ENCODE measurements at regions not wholly inside any gene's neighbourhood (a gene's known extent, or its start where the extent isn't known, plus 50 kb on each side); places are given as distances from the start of the nearest gene placed in this dataset.

- Histone ChIP-seq H3K36me3 (ENCODE audit: control insufficient read depth in 2 of 2, extremely low read depth in 1 of 2, insufficient read depth in 2 of 2, low read length in 2 of 2) (no peaks in the 10 kb centered on the region), H3K27me3 (ENCODE audit: control insufficient read depth in 2 of 2, insufficient read depth in 2 of 2, low read length in 2 of 2) (no peaks in the 10 kb centered on the region), H3K9me3 (replicated peaks; ENCODE audit: control insufficient read depth, insufficient read depth, low read length) (no peaks in the 10 kb centered on the region), H3K27ac (ENCODE audit: insufficient read depth, low read depth, low read length) (no peak overlapping the region), H2AFZ (ENCODE audit: low read depth, low read length) (no peak overlapping the region), H3K9me1 (replicated peaks; ENCODE audit: control insufficient read depth, extremely low read depth, insufficient read depth, low read length) (no peaks in the 10 kb centered on the region), H4K20me1 (replicated peaks; ENCODE audit: control insufficient read depth, extremely low read depth, insufficient read depth, low read length) (no peaks in the 10 kb centered on the region), H3K9ac (replicated peaks; ENCODE audit: extremely low read depth, insufficient read depth, low read length) (no peak overlapping the region), H3K79me2 (ENCODE audit: control insufficient read depth, insufficient read depth, low read length) (no peaks in the 10 kb centered on the region), H3K4me3 (replicated peaks in 1 of 3; ENCODE audit: insufficient read depth in 1 of 3, low read depth in 1 of 3, low read length in 3 of 3) (no peak overlapping the region), H3K4me2 (ENCODE audit: insufficient read depth, low read length) (no peak overlapping the region), H3K4me1 (ENCODE audit: control insufficient read depth, extremely low read depth, insufficient read depth, low read length) (no peaks in the 10 kb centered on the region)
- TF ChIP-seq FOS (IDR thresholded peaks at IDR 0.05; ENCODE audit: borderline replicate concordance, insufficient read depth, low read length) (no peak), POLR2A (IDR thresholded peaks at IDR 0.05; ENCODE audit: low read depth, low read length) (no peak), POLR2AphosphoS5 (IDR thresholded peaks at IDR 0.05; ENCODE audit: insufficient read depth, low read depth, low read length) (no peak), CTCF (IDR thresholded peaks at IDR 0.05; ENCODE audit: extremely low read depth in 1 of 2, insufficient read depth in 1 of 2, low read depth in 1 of 2, low read length in 2 of 2) (no peak), MYC (IDR thresholded peaks at IDR 0.05; ENCODE audit: low read depth, low read length) (no peak), JUN (IDR thresholded peaks at IDR 0.05; ENCODE audit: borderline replicate concordance, insufficient read depth, insufficient read length, low read depth) (no peak), GATA2 (IDR thresholded peaks at IDR 0.05; ENCODE audit: insufficient read depth, insufficient read length, low read depth, low read length) (no peak), EZH2 (IDR thresholded peaks at IDR 0.05; ENCODE audit: borderline replicate concordance, low read depth, low read length, severe bottlenecking) (no peak), MAX (IDR thresholded peaks at IDR 0.05; ENCODE audit: insufficient read depth, insufficient read length) (no peak)
- no peak for DNase-seq (ENCODE audit: low read depth, low spot score)
- intact Hi-C loops (cut with micrococcal nuclease) (no loop called here), dilution Hi-C loops (cut with MboI; ENCODE audit: extremely low pct_ligation_motif_present, low sequenced_read_pairs) (no loop called here)
- CTCF ChIA-PET, result no interaction called here
- FAIRE-seq, result no peak
- no TSS peak for BruUV-seq (replicated peaks)
- POLR2A ChIA-PET, result no interaction called here
Observed at GRCh38 chr4:133996431-133997121, 205.0 kb downstream of the PABPC4L start.
